ENCODE measurements at regions not wholly inside any gene's neighbourhood (a gene's known extent, or its start where the extent isn't known, plus 50 kb on each side); places are given as distances from the start of the nearest gene placed in this dataset.
A peak's percentile ranks its signal among the peaks of the same experiment; 100 is the strongest.

DNA sequence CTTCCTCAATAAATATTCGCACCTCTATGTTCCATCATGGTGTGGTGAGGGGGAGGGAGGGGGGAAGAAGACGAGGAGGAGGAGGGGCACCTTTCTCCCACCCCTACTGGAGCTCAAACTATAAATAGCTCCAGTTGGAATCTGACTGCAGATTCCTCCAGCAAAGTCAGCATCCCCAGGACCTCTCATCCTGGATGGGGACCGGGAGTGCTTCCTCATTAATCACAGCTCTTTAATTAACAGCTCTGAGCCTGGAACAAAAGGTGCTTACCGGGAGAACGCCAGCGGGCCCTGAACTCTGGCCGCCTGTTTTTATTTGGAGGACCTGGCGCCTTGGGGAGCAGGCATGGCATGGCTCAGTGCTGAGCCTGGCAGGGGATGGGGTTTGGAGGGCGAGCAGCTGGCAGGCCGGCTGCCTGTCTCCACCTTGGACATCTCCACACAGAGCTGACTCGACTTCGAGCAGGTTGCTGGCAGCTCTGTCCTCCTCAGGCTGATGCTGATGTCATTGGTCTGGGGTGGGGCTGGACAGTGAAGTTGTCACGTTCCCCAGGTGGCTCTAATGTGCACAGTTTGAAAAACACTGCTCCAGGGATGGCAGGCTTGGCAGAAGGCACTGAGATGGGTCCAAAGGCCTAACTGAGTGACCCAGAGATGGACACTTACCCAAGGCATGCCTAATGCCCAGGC lies 180.4 kb downstream of the DHX35 start:
- Histone ChIP-seq H3K27ac (ENCODE audit: low read depth, low read length) (no peak overlapping the region), H3K9me3 (ENCODE audit: control insufficient read depth, insufficient read depth, low read length) (peaks cover 1% of the 10 kb centered on the region), H3K4me3 (ENCODE audit: low read depth, low read length) (no peak overlapping the region), H3K4me1 (ENCODE audit: control insufficient read depth, insufficient read depth, low read length) (no peaks in the 10 kb centered on the region), H3K36me3 (ENCODE audit: control insufficient read depth, insufficient read depth, low read length) (no peaks in the 10 kb centered on the region), H3K27me3 (ENCODE audit: control insufficient read depth, insufficient read depth, low read length) (peaks cover under 1% of the 10 kb centered on the region)
- 25% methylated on average over 7 of the region's 13 CpGs for WGBS (ENCODE audit: insufficient coverage)
- DNase-seq (ENCODE audit: low read depth in 4 of 6, low spot score in 6 of 6), result peak in 2 of 6 donors; percentile 7 to 37

GRCh38 chr20:39137299-39137698 lies 175.2 kb downstream of the DHX35 start:
- Histone ChIP-seq H3K27me3 (ENCODE audit: control insufficient read depth, insufficient read depth, low read length) (peaks cover 3% of the 10 kb centered on the region), H3K4me1 (ENCODE audit: control insufficient read depth, insufficient read depth, low read length) (no peaks in the 10 kb centered on the region), H3K9me3 (ENCODE audit: control insufficient read depth, insufficient read depth, low read length) (no peaks in the 10 kb centered on the region), H3K27ac (ENCODE audit: low read depth, low read length) (no peak overlapping the region), H3K4me3 (ENCODE audit: low read depth, low read length) (no peak overlapping the region), H3K36me3 (ENCODE audit: control insufficient read depth, insufficient read depth, low read length) (no peaks in the 10 kb centered on the region)
- no peak for DNase-seq (ENCODE audit: low read depth in 4 of 6, low spot score in 6 of 6)

DNA sequence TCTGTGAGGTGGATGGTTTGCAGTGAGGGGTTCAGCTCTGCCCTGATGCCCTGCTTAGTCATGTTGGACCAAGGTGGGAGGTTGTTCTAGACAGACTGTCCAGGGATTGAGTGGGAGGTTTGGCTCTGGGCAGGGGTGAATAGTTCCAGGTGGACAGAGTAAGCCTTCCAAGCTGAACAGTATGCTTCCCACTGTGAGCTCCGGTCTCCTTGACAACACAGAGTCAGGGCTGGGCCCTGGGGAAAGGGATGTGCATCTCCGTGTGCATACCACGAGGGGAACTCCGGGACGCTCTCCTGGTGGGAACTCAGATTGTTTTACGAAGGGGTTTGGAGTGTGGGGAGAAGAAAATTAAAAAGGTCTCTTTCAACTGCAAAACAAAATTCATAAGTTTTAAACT lies 174.7 kb downstream of the DHX35 start:
- Histone ChIP-seq H3K36me3 (ENCODE audit: control insufficient read depth, insufficient read depth, low read length) (no peaks in the 10 kb centered on the region), H3K27me3 (ENCODE audit: control insufficient read depth, insufficient read depth, low read length) (peaks cover 3% of the 10 kb centered on the region), H3K4me3 (ENCODE audit: low read depth, low read length) (no peak overlapping the region), H3K9me3 (ENCODE audit: control insufficient read depth, insufficient read depth, low read length) (no peaks in the 10 kb centered on the region), H3K4me1 (ENCODE audit: control insufficient read depth, insufficient read depth, low read length) (no peaks in the 10 kb centered on the region), H3K27ac (ENCODE audit: low read depth, low read length) (no peak overlapping the region)
- DNase-seq (ENCODE audit: low read depth in 4 of 6, low spot score in 6 of 6), result no peak
- 50% methylated on average over 1 of the region's 6 CpGs for WGBS (ENCODE audit: insufficient coverage)

DNA sequence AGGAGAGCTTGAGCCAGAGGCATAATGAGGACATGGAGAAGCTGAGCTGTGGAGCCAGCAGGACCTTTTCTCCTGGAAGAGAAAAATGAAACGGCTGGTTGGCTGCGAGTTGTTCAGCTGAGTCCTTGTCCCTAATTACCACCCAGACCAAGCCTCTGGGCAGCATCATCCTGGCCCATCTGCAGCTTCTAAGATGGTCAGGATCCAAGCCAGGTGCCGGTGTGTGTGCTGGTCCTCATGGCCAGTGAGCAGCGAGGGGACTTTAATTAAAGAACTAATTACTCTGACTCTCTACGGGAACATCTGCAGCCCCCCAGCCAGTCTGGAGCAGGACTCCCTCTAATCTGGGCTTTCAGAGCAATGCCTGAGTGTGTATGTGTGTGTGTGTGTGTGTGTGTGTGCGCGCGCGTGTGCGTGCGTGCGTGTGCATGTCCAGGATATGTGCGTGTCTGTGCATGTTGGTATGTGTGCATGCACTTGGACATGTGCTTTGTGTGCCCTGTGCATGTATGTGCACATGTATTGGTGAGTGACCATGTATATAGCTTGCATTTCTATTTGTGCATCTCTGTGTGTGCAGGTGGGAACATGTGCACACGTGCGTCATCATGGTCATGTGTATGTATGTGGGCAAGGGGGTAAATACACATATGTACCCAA lies 173.9 kb downstream of the DHX35 start:
- DNase-seq (ENCODE audit: low read depth in 4 of 6, low spot score in 6 of 6), result peak in 1 of 6 donors; percentile 40
- H3K4me3 ChIP-seq (ENCODE audit: low read depth, low read length), result no peak overlapping the region
- H3K9me3 ChIP-seq (ENCODE audit: control insufficient read depth, insufficient read depth, low read length), result no peaks in the 10 kb centered on the region
- H3K36me3 ChIP-seq (ENCODE audit: control insufficient read depth, insufficient read depth, low read length), result no peaks in the 10 kb centered on the region
- H3K27me3 ChIP-seq (ENCODE audit: control insufficient read depth, insufficient read depth, low read length), result peaks cover 3% of the 10 kb centered on the region
- 82% methylated on average over 14 of the region's 15 CpGs for WGBS (ENCODE audit: insufficient coverage)
- no peaks in the 10 kb centered on the region for H3K4me1 ChIP-seq (ENCODE audit: control insufficient read depth, insufficient read depth, low read length)
- no peak overlapping the region for H3K27ac ChIP-seq (ENCODE audit: low read depth, low read length)

GRCh38 chr20:39133201-39133600 lies 171.1 kb downstream of the DHX35 start:
- no peak for DNase-seq (ENCODE audit: low read depth in 4 of 6, low spot score in 6 of 6)
- Histone ChIP-seq H3K36me3 (ENCODE audit: control insufficient read depth, insufficient read depth, low read length) (no peaks in the 10 kb centered on the region), H3K9me3 (ENCODE audit: control insufficient read depth, insufficient read depth, low read length) (no peaks in the 10 kb centered on the region), H3K27ac (ENCODE audit: low read depth, low read length) (no peak overlapping the region), H3K4me1 (ENCODE audit: control insufficient read depth, insufficient read depth, low read length) (no peaks in the 10 kb centered on the region), H3K27me3 (ENCODE audit: control insufficient read depth, insufficient read depth, low read length) (peaks cover 3% of the 10 kb centered on the region), H3K4me3 (ENCODE audit: low read depth, low read length) (no peak overlapping the region)
- 93% methylated on average over 4 of the region's 4 CpGs for whole genome bisulfite sequencing (ENCODE audit: insufficient coverage)

DNA sequence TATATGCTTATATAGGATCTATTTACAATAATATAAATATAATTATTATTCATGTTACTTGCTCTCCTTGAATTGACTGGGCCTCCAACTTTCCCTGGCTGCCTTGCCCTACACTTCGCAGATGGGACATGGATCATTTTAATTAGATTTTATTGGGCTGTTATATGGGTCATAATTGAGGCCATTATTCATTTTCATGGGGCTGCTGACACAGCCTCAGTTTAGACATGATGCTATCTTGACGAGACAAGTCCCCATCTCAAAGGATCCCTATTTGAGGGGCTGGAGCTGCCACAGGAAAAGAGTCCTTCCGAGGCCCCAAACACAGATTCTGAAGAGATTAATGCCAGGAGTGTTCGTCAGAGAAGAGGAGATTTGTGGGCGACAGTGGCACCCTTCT lies 170.4 kb downstream of the DHX35 start:
- Histone ChIP-seq H3K9me3 (ENCODE audit: control insufficient read depth, insufficient read depth, low read length) (no peaks in the 10 kb centered on the region), H3K36me3 (ENCODE audit: control insufficient read depth, insufficient read depth, low read length) (no peaks in the 10 kb centered on the region), H3K27ac (ENCODE audit: low read depth, low read length) (no peak overlapping the region), H3K4me3 (ENCODE audit: low read depth, low read length) (no peak overlapping the region), H3K27me3 (ENCODE audit: control insufficient read depth, insufficient read depth, low read length) (peaks cover 1% of the 10 kb centered on the region), H3K4me1 (ENCODE audit: control insufficient read depth, insufficient read depth, low read length) (no peaks in the 10 kb centered on the region)
- 89% methylated on average over 4 of the region's 5 CpGs for WGBS (ENCODE audit: insufficient coverage)
- no peak for DNase-seq (ENCODE audit: low read depth in 4 of 6, low spot score in 6 of 6)

DNA sequence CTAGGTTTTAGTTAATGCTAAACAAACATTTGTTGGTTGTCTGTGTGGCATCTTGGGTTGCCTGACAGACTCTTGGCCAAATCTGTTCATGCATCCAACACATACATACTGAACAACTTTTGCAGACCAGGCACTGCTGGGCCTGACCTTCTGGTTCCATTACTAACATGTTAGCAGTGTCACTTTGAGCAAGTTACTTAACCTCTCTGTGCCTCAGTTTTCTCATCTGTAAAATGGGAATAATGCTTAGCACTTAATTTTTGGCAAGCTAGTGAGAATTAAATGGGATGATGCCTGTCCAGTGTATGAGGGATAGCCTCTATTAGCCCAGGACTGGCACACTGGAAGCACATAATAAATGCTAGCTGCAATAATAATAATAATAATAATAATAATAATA lies 169.9 kb downstream of the DHX35 start:
- H3K36me3 ChIP-seq (ENCODE audit: control insufficient read depth, insufficient read depth, low read length), result no peaks in the 10 kb centered on the region

DNA sequence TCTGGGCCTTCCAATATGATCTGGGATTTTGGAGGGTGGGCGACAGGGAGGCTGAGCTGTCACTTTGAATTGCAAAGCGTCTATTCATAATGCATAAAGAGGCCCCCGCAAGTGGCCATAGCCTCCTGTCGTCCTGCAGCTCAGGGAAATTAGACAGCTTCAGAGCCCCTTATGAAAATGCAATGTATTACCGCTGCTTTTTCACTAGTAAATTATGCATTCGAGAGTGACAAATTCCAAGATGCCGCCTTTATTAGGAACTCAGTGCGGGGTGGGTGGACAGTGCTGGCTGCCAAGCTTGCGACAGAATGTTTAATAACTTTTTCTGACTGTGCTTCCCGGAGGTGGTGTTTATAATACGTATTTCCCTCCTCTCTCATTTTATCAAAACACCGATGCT lies 168.5 kb downstream of the DHX35 start:
- WGBS (ENCODE audit: insufficient coverage), result 41% methylated on average over 7 of the region's 12 CpGs
- Histone ChIP-seq H3K27ac (ENCODE audit: low read depth, low read length) (no peak overlapping the region), H3K4me1 (ENCODE audit: control insufficient read depth, insufficient read depth, low read length) (no peaks in the 10 kb centered on the region), H3K27me3 (ENCODE audit: control insufficient read depth, insufficient read depth, low read length) (no peaks in the 10 kb centered on the region), H3K9me3 (ENCODE audit: control insufficient read depth, insufficient read depth, low read length) (no peaks in the 10 kb centered on the region), H3K4me3 (ENCODE audit: low read depth, low read length) (no peak overlapping the region), H3K36me3 (ENCODE audit: control insufficient read depth, insufficient read depth, low read length) (no peaks in the 10 kb centered on the region)
- peak in 2 of 6 donors; percentile 22 to 28 for DNase-seq (ENCODE audit: low read depth in 4 of 6, low spot score in 6 of 6)

More for the DNA sequence above, 169.9 kb downstream of the DHX35 start:
- no peak overlapping the region for H3K4me3 ChIP-seq (ENCODE audit: low read depth, low read length)
- no peaks in the 10 kb centered on the region for H3K27me3 ChIP-seq (ENCODE audit: control insufficient read depth, insufficient read depth, low read length)
- H3K9me3 ChIP-seq (ENCODE audit: control insufficient read depth, insufficient read depth, low read length), result no peaks in the 10 kb centered on the region
- no peaks in the 10 kb centered on the region for H3K4me1 ChIP-seq (ENCODE audit: control insufficient read depth, insufficient read depth, low read length)
- DNase-seq (ENCODE audit: low read depth in 4 of 6, low spot score in 6 of 6), result no peak
- H3K27ac ChIP-seq (ENCODE audit: low read depth, low read length), result no peak overlapping the region

DNA sequence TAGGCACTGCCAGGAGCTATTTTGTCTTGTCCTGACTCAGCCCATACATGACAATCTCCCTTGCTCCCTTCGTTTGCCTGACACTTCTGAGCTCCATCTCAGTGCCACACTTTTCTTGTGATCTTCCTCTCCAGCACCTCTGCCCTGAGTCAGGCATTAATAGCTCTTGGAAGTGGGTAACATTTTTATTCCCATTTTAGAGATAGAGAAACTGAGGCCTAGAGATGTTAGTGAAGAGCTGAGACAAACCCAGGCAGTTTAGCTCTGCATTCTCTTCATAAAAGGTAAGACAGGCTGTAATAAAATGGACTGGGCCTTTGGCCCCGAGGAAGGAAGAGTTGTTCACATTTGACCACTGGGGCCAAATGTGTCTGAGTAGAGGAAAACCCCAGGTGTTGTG lies 167.4 kb downstream of the DHX35 start:
- Histone ChIP-seq H3K4me1 (ENCODE audit: control insufficient read depth, insufficient read depth, low read length) (no peaks in the 10 kb centered on the region), H3K27me3 (ENCODE audit: control insufficient read depth, insufficient read depth, low read length) (peaks cover 2% of the 10 kb centered on the region), H3K36me3 (ENCODE audit: control insufficient read depth, insufficient read depth, low read length) (no peaks in the 10 kb centered on the region), H3K4me3 (ENCODE audit: low read depth, low read length) (no peak overlapping the region), H3K27ac (ENCODE audit: low read depth, low read length) (no peak overlapping the region), H3K9me3 (ENCODE audit: control insufficient read depth, insufficient read depth, low read length) (no peaks in the 10 kb centered on the region)
- WGBS (ENCODE audit: insufficient coverage), result 63% methylated on average over 1 of the region's 2 CpGs
- no peak for DNase-seq (ENCODE audit: low read depth in 4 of 6, low spot score in 6 of 6)

DNA sequence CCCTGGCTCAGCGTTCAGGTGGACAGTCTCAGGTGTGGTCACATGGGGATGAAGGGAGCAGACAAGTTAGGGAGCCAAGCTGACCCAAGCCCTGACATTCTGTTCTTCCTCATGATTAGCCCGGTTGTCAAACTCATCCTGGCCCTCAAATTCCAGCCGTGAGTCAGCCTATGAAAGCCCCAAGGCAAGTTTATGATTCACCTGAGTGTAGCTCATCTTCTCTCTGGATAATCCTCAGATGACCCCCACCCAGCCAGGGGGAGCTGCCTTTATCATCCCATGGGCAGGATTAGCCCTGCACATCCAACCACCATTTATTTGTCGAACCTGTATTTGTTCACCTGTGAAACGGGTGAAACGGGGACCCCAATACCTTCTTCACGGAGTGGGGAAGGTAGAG lies 161.9 kb downstream of the DHX35 start:
- Histone ChIP-seq H3K36me3 (ENCODE audit: control insufficient read depth, insufficient read depth, low read length) (no peaks in the 10 kb centered on the region), H3K9me3 (ENCODE audit: control insufficient read depth, insufficient read depth, low read length) (no peaks in the 10 kb centered on the region), H3K4me3 (ENCODE audit: low read depth, low read length) (no peak overlapping the region), H3K27ac (ENCODE audit: low read depth, low read length) (no peak overlapping the region), H3K27me3 (ENCODE audit: control insufficient read depth, insufficient read depth, low read length) (peaks cover 2% of the 10 kb centered on the region), H3K4me1 (ENCODE audit: control insufficient read depth, insufficient read depth, low read length) (peaks cover 3% of the 10 kb centered on the region)
- 96% methylated on average over 7 of the region's 7 CpGs for WGBS (ENCODE audit: insufficient coverage)
- no peak for DNase-seq (ENCODE audit: low read depth in 4 of 6, low spot score in 6 of 6)
